PFSK-1 (cell line): ENCODE measurements at regions not wholly inside any gene's neighbourhood (a gene's known extent, or its start where the extent isn't known, plus 50 kb on each side); places are given as distances from the start of the nearest gene placed in this dataset.

Experiments used
- FOXP2 ChIP-seq: optimal IDR thresholded peaks from 2 replicates; pipeline ENCODE3; 2011; ENCODE audit warnings: borderline replicate concordance, control low read depth, inconsistent platforms; ENCODE audit not compliant: insufficient read depth; ENCODE audit errors: extremely low read length, extremely low read depth
- POLR2AphosphoS5 ChIP-seq: IDR thresholded peaks from 2 replicates; pipeline ENCODE4 v1.6.1; 2012; ENCODE audit warnings: low read depth, mild to moderate bottlenecking, control low read depth, low read length, moderate library complexity
- REST ChIP-seq, 2 experiments: IDR thresholded peaks; 2 replicates each; pipeline versions ENCODE4 v1.6.1 to v1.8.0; 2011 to 2012; ENCODE audit warnings: low read depth in 2 of 2, low read length in 2 of 2, control low read depth in 1 of 2, inconsistent platforms in 1 of 2, mild to moderate bottlenecking in 1 of 2, moderate library complexity in 1 of 2; ENCODE audit not compliant: insufficient read depth in 1 of 2
- SIN3A ChIP-seq: IDR thresholded peaks from 2 replicates; pipeline ENCODE4 v1.6.1; 2012; ENCODE audit warnings: mild to moderate bottlenecking, low read length, moderate library complexity, borderline replicate concordance; ENCODE audit not compliant: insufficient read depth
- TAF1 ChIP-seq: IDR thresholded peaks from 2 replicates; pipeline ENCODE4 v1.6.1; 2012; ENCODE audit warnings: low read length, control low read depth, borderline replicate concordance; ENCODE audit not compliant: insufficient read depth

GRCh38 chr11:115663790-115664189, 159.6 kb upstream of the CADM1 start:
- TF ChIP-seq TAF1 (no peak), REST (IDR thresholded peaks at IDR 0.05; ENCODE audit: insufficient read depth in 1 of 2, low read depth in 2 of 2, low read length in 2 of 2) (no peak), SIN3A (no peak), FOXP2 (no peak), POLR2AphosphoS5 (no peak)

GRCh38 chr11:115660030-115660805, 156.0 kb upstream of the CADM1 start:
- no peak for TF ChIP-seq FOXP2
- no peak for TF ChIP-seq SIN3A

GRCh38 chr11:115659061-115659963, 155.1 kb upstream of the CADM1 start:
- TF ChIP-seq POLR2AphosphoS5 = no peak
- no peak for TF ChIP-seq TAF1
- TF ChIP-seq REST (IDR thresholded peaks at IDR 0.05; ENCODE audit: insufficient read depth in 1 of 2, low read depth in 2 of 2, low read length in 2 of 2) = no peak
- no peak for TF ChIP-seq FOXP2
- TF ChIP-seq SIN3A = no peak

GRCh38 chr11:115657586-115657985, 153.4 kb upstream of the CADM1 start:
- TF ChIP-seq FOXP2 (no peak), POLR2AphosphoS5 (no peak), TAF1 (no peak), SIN3A (no peak), REST (IDR thresholded peaks at IDR 0.05; ENCODE audit: insufficient read depth in 1 of 2, low read depth in 2 of 2, low read length in 2 of 2) (no peak)

GRCh38 chr11:115656669-115657068, 152.5 kb upstream of the CADM1 start:
- no peak for TF ChIP-seq POLR2AphosphoS5
- no peak for TF ChIP-seq FOXP2
- TF ChIP-seq SIN3A = no peak
- no peak for TF ChIP-seq REST (IDR thresholded peaks at IDR 0.05; ENCODE audit: insufficient read depth in 1 of 2, low read depth in 2 of 2, low read length in 2 of 2)
- TF ChIP-seq TAF1 = no peak
